Epidermal melanocyte (primary cell): ENCODE measurements at regions not wholly inside any gene's neighbourhood (a gene's known extent, or its start where the extent isn't known, plus 50 kb on each side); places are given as distances from the start of the nearest gene placed in this dataset.

Experiments
- DNase-seq: peaks from one replicate; pipeline ENCODE4 v3.0.0; 2011; ENCODE audit warnings: low spot score; ENCODE audit not compliant: insufficient read length

- no peak for DNase-seq
Measured at GRCh38 chr1:87560137-87560536, 231.5 kb downstream of the LMO4 start.

GRCh38 chr1:87560601-87561360 lies 232.1 kb downstream of the LMO4 start:
- DNase-seq: no peak

- DNase-seq: no peak
Measured at GRCh38 chr1:87563211-87563610, 234.5 kb downstream of the LMO4 start.

GRCh38 chr1:87565861-87566260 lies 237.2 kb downstream of the LMO4 start:
- DNase-seq: no peak

DNA sequence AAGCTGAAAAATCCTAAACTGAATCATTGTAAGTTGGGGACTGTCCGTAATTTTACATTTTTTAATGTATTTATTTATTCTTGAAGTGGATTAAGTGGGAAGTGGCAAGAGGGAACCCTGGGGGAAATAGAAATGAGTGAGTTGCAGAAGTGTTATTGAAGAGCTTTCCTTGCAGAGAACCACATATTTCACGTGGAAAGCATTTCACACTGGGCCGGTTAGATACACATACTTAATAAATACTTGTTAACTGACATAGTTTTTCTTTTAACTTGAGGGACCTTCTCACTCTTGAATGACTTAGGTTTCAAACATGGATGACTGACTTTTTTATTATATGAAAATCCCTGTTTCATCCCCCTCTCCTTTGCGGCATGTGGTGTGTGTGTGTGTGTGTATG lies 239.3 kb downstream of the LMO4 start:
- no peak for DNase-seq

DNA sequence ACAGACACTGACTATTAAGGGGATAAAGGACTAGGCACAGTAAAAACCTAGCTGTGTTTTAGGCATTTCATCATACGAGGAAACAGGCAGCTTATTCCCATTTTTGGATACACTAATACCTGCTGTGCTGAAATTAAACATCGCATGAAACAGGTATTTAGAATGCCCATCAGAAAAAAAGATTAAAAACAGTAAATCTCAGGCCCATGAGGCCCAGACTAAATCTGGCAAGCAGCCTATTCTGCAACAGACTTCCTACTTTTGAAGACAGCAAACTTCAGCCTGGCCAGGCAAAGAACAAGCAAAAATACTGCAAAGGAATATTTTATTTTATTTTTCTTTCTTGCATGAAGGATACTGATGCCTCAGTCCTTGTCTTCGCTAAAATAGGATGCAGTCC lies 240.2 kb downstream of the LMO4 start:
- no peak for DNase-seq

- DNase-seq: no peak
Measured at GRCh38 chr1:87572008-87572407, 243.3 kb downstream of the LMO4 start.

DNA sequence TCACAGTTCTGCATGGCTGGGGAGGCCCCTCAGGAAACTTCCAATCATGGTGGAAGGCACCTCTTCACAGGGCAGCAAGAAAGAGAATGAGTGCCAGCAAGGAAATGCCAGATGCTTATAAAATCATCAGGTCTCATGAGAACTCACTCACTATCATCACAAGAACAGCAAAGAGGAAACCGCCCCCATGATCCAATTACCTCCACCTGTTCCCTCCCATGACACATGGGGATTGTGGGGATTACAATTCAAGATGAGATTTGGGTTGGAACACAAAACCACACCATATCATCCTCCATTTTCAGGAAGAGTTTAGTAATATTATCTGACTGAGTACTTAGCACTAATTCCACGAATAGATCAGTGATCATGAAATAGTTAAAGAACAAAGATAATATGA lies 244.2 kb downstream of the LMO4 start:
- no peak for DNase-seq

DNA sequence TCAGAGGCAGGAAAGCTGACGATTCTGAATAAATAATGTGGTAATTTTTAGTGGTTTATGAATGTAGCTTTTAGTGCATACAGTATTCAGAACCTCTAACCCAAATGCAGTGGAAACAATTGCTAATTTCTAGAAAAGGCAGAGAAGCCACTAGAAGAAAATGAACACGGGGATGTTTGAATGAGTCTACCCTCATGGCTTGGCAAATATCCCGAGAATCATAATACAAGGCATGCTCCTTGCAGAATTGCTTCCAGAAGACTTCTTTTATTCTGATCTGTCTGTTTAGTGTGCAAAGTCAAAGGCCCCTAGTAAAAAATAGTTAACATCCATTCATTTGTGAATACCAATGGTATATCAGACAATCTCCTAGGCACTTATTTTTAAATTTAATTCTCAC lies 246.8 kb downstream of the LMO4 start:
- no peak for DNase-seq

DNA sequence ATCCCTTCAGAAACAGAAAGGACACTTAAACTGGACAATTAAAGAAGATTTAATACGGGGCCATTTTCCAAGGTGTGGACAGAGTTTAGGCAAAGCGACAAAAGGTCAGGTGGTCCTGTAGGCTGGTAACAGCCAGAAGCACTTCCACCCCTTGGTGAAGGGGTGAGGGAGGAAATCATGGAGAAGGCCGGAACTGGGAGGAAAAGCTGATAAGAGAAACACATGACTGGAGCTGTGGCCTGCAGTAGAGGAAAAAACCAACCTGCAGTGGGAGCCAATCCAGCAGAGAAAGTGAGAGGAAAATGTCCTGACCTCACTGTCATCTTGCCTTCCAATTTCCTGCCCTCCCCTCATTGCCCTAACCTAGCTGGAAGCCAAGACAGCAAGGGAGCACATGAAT lies 249.8 kb downstream of the LMO4 start:
- DNase-seq: no peak

DNA sequence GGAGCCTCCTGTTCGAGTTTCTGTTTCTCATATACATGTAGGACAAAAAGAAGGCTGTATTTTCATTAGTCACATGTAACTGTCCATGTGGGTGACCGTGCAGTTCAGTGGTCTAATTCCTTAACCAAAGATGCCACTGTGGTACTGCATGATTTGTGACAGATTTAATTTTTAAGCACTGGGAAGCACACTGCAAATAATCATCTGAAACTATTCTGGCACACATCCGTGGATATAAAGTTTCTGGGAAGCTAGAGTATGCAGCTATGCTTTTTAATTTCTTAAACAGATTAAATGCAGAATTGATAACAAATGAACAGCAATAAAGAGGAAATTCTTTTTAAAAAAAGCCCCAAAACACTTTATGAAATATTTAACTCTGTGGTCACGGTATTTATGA lies 254.8 kb downstream of the LMO4 start:
- DNase-seq: no peak

DNA sequence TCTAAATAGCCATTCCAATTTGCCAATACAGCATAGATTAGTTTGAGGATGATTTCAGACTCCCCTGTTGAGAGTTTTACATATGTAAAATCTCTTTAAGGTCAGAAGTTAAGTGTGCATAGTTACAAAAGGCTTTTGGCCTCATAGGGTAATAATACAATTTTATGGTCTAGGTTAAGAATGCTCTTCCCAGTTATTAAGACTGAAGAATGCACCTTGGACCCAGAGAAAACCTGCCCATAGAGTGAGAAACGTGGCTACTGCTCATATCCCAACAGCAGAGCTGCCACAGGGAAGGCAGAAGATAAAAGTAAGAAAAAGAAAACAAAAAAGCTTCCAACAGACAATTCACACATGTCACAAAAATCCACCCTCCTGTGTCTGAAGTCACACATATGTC lies 255.9 kb downstream of the LMO4 start:
- DNase-seq: no peak

- DNase-seq: no peak
Measured at GRCh38 chr1:87586501-87586900, 257.8 kb downstream of the LMO4 start.

- no peak for DNase-seq
Measured at GRCh38 chr1:87588495-87588894, 259.8 kb downstream of the LMO4 start.

DNA sequence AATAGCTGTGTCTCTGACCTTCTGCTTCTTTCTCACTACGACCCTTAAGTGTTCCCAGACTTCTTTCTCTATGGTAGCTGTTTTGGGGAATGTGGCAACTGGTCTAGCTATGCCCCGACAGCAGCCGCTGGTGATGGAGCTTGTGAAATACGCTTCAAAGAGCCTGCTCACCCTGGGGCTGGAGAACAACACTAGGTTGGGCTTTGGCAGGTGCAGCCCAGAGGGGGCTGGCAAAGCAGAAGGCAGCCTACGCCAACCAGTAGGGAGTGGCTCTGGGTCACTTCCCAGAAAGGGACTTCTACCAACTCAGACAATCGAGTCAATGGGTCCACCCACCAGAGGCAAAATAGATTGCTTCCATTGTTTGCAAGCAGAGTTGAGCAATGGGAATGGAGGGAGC lies 262.8 kb downstream of the LMO4 start:
- DNase-seq: no peak

- no peak for DNase-seq
Measured at GRCh38 chr1:87592156-87592555, 263.5 kb downstream of the LMO4 start.

GRCh38 chr1:87594736-87595383 lies 266.2 kb downstream of the LMO4 start:
- DNase-seq: no peak

DNA sequence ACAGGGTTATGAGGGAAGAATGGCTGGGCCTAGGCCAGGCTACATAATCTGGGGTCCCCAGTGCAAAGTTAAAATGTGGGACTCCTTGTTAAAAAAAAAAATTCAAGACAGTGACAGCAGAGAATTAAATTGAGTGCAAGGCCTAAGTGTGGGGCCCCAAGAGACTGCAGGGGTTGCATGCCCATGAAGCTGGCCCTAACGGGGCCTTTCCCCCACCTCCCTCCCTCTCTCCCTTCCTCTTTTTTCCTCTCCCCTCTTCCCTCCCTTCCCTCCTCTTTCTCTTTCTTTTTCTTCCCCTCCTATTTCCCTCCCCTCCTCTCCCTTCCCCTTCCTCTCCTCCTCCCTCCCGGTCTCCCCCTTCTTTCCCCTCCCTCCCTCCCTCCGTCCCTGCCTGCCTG lies 266.7 kb downstream of the LMO4 start:
- no peak for DNase-seq

- no peak for DNase-seq
Measured at GRCh38 chr1:87598429-87598828, 269.7 kb downstream of the LMO4 start.

GRCh38 chr1:87599569-87599968 lies 270.9 kb downstream of the LMO4 start:
- DNase-seq: no peak

- DNase-seq: no peak
Measured at GRCh38 chr1:87600055-87600850, 271.6 kb downstream of the LMO4 start.

DNA sequence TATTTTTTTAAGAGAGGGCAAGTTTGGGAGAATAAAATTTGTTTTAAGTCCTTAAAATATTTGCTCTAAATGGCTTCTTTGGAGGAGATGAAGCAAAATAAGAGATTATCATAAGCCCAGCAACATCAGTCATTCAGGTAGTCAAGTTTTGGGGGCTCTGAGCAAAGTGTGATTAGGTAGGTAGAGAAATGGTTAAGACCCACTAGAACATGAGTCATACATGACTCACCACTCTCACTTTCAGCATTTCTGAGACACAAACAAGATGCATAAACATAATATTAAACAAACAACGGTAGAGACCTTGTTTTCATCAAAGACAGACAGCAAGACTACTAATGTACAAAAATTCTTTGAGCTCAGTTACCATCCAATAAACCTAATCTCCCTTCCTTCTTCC lies 272.2 kb downstream of the LMO4 start:
- DNase-seq: no peak
